Vagina (tissue), 2 donors: ENCODE measurements at regions not wholly inside any gene's neighbourhood (a gene's known extent, or its start where the extent isn't known, plus 50 kb on each side); places are given as distances from the start of the nearest gene placed in this dataset.

Experiments
- DNase-seq, 2 donors: peaks; one replicate each; pipeline ENCODE4 v3.0.0-alpha.2; 2017; ENCODE audit errors: extremely low spot score in 2 of 2
- H3K27ac ChIP-seq: fragments of 200-600 bp; sonication (generic); one replicate; pipeline ENCODE4 v1.5.1; 2019
- H3K27me3 ChIP-seq: fragments of 200-600 bp; sonication (generic); one replicate; pipeline ENCODE4 v1.5.1; 2019
- H3K36me3 ChIP-seq, 2 donors: fragments of 200-600 bp; sonication (generic); one replicate each; pipeline ENCODE4 v1.5.1; 2017 to 2019
- H3K4me1 ChIP-seq: fragments of 200-600 bp; sonication (generic); one replicate; pipeline ENCODE4 v1.5.1; 2019
- H3K4me3 ChIP-seq, 2 donors: fragments of 200-600 bp; sonication (generic); 1 replicate in 1 of 2; 2 replicates in 1 of 2; pipeline ENCODE4 v1.5.1; 2016 to 2019
- H3K9me3 ChIP-seq: fragments of 200-600 bp; sonication (generic); one replicate; pipeline ENCODE4 v1.5.1; 2019
- CTCF ChIP-seq, 3 experiments: fragments of 450-650 bp in 2 of 3; fragments of 200-600 bp in 1 of 3; sonication (generic) in 1 of 3; IDR thresholded peaks; one replicate each; pipeline ENCODE4 v1.5.1; 2017 to 2019; ENCODE audit warnings: antibody characterized with exemption in 3 of 3, mild to moderate bottlenecking in 2 of 3, moderate library complexity in 2 of 3
- POLR2A ChIP-seq, 2 donors: fragments of 450-650 bp; IDR thresholded peaks; one replicate each; pipeline ENCODE4 v1.6.1; 2017; ENCODE audit warnings: antibody characterized with exemption in 2 of 2, mild to moderate bottlenecking in 2 of 2, moderate library complexity in 2 of 2
- POLR2AphosphoS5 ChIP-seq, 2 donors: sonication (generic); formaldehyde crosslinking; IDR thresholded peaks; one replicate each; pipeline ENCODE4 v1.9.0; 2017; ENCODE audit warnings: antibody characterized with exemption in 2 of 2, mild to moderate bottlenecking in 2 of 2, low read depth in 1 of 2; ENCODE audit not compliant: insufficient read depth in 1 of 2
- intact Hi-C: fragments of 100-400 bp; cut with DNase I; formaldehyde crosslinking; loops from one replicate; pipeline ENCODE4 v1.15.1; 2023

GRCh38 chr11:127268521-127268920 lies 268.0 kb upstream of the KIRREL3 start:
- TF ChIP-seq POLR2A (IDR thresholded peaks at IDR 0.05) (no peak), CTCF (IDR thresholded peaks at IDR 0.05) (no peak), POLR2AphosphoS5 (IDR thresholded peaks at IDR 0.05; ENCODE audit: insufficient read depth in 1 of 2, low read depth in 1 of 2) (no peak)
- DNase-seq, result no peak
- Histone ChIP-seq H3K4me1 (no peaks in the 10 kb centered on the region), H3K36me3 (no peaks in the 10 kb centered on the region), H3K4me3 (no peak overlapping the region), H3K9me3 (no peaks in the 10 kb centered on the region), H3K27me3 (no peaks in the 10 kb centered on the region), H3K27ac (no peak overlapping the region)
- intact Hi-C loops, result no loop called here

GRCh38 chr11:127259102-127259501 lies 258.5 kb upstream of the KIRREL3 start:
- TF ChIP-seq POLR2AphosphoS5 (IDR thresholded peaks at IDR 0.05; ENCODE audit: insufficient read depth in 1 of 2, low read depth in 1 of 2) (no peak), CTCF (IDR thresholded peaks at IDR 0.05) (no peak), POLR2A (IDR thresholded peaks at IDR 0.05) (no peak)
- no peak overlapping the region for H3K27ac ChIP-seq
- no peaks in the 10 kb centered on the region for H3K27me3 ChIP-seq
- no peak for DNase-seq
- H3K4me3 ChIP-seq, result no peak overlapping the region
- H3K9me3 ChIP-seq, result no peaks in the 10 kb centered on the region
- H3K4me1 ChIP-seq, result no peaks in the 10 kb centered on the region
- intact Hi-C loops, result no loop called here
- no peaks in the 10 kb centered on the region for H3K36me3 ChIP-seq

GRCh38 chr11:127255209-127255608 lies 254.6 kb upstream of the KIRREL3 start:
- intact Hi-C loops, result no loop called here
- H3K36me3 ChIP-seq, result no peaks in the 10 kb centered on the region

GRCh38 chr11:127252321-127252720 lies 251.8 kb upstream of the KIRREL3 start:
- Histone ChIP-seq H3K9me3 (no peaks in the 10 kb centered on the region), H3K27ac (no peak overlapping the region)
- TF ChIP-seq POLR2AphosphoS5 (IDR thresholded peaks at IDR 0.05; ENCODE audit: insufficient read depth in 1 of 2, low read depth in 1 of 2), result no peak
- no peak for TF ChIP-seq POLR2A (IDR thresholded peaks at IDR 0.05)
- TF ChIP-seq CTCF (IDR thresholded peaks at IDR 0.05), result no peak

More at GRCh38 chr11:127255209-127255608, 254.6 kb upstream of the KIRREL3 start:
- H3K27ac ChIP-seq, result no peak overlapping the region
- H3K27me3 ChIP-seq, result no peaks in the 10 kb centered on the region
- H3K4me1 ChIP-seq, result no peaks in the 10 kb centered on the region
- no peak for DNase-seq
- no peak for TF ChIP-seq POLR2A (IDR thresholded peaks at IDR 0.05)
- TF ChIP-seq CTCF (IDR thresholded peaks at IDR 0.05), result no peak
- TF ChIP-seq POLR2AphosphoS5 (IDR thresholded peaks at IDR 0.05; ENCODE audit: insufficient read depth in 1 of 2, low read depth in 1 of 2), result no peak
- H3K9me3 ChIP-seq, result no peaks in the 10 kb centered on the region
- no peak overlapping the region for H3K4me3 ChIP-seq

GRCh38 chr11:127249576-127249975 lies 249.0 kb upstream of the KIRREL3 start:
- H3K4me1 ChIP-seq, result no peaks in the 10 kb centered on the region
- no peak overlapping the region for H3K27ac ChIP-seq
- intact Hi-C loops, result no loop called here
- no peaks in the 10 kb centered on the region for H3K36me3 ChIP-seq
- H3K9me3 ChIP-seq, result no peaks in the 10 kb centered on the region
- DNase-seq, result no peak
- TF ChIP-seq POLR2AphosphoS5 (IDR thresholded peaks at IDR 0.05; ENCODE audit: insufficient read depth in 1 of 2, low read depth in 1 of 2), result no peak
- no peak for TF ChIP-seq CTCF (IDR thresholded peaks at IDR 0.05)
- TF ChIP-seq POLR2A (IDR thresholded peaks at IDR 0.05), result no peak
- H3K4me3 ChIP-seq, result no peak overlapping the region
- H3K27me3 ChIP-seq, result no peaks in the 10 kb centered on the region

More at GRCh38 chr11:127252321-127252720, 251.8 kb upstream of the KIRREL3 start:
- Histone ChIP-seq H3K4me1 (no peaks in the 10 kb centered on the region), H3K27me3 (no peaks in the 10 kb centered on the region), H3K4me3 (no peak overlapping the region), H3K36me3 (no peaks in the 10 kb centered on the region)
- intact Hi-C loops, result no loop called here
- DNase-seq, result no peak
